Hepatocyte (in vitro differentiated cells): ENCODE measurements at regions not wholly inside any gene's neighbourhood (a gene's known extent, or its start where the extent isn't known, plus 50 kb on each side); places are given as distances from the start of the nearest gene placed in this dataset.

Source experiments
- EZH2 ChIP-seq: fragments of 200-600 bp; sonication (generic); IDR thresholded peaks from 2 replicates; pipeline ENCODE4 v1.6.1; 2016; ENCODE audit warnings: antibody characterized with exemption, mild to moderate bottlenecking, borderline replicate concordance
- TF ChIP-seq, protein P1 (sequence below): fragments of 200-600 bp; sonication (generic); IDR thresholded peaks from 2 replicates; pipeline ENCODE4 v1.5.1; 2016; ENCODE audit warnings: antibody characterized with exemption, mild to moderate bottlenecking; ENCODE audit not compliant: poor library complexity

DNA sequence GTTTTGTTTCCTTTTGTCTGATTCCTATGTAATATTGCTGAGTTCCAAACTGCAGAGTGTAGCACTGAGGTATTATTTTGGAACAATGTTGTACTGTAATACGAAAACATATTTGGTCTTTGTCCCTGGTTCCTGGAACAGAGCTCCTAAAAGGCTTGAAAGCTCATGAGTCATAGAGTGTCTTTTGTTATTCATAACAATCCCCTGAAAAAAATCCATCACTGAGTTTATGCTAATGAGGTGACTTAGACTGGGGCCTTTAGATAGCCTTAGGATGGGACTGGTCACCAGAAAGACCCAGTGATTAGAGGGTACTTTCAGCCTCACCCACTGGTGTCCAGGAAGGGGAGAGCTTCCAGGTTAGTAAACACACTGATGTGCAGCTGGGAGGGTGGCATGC is 132.7 kb upstream of the POU5F2 start:
- TF ChIP-seq, protein P1, sequence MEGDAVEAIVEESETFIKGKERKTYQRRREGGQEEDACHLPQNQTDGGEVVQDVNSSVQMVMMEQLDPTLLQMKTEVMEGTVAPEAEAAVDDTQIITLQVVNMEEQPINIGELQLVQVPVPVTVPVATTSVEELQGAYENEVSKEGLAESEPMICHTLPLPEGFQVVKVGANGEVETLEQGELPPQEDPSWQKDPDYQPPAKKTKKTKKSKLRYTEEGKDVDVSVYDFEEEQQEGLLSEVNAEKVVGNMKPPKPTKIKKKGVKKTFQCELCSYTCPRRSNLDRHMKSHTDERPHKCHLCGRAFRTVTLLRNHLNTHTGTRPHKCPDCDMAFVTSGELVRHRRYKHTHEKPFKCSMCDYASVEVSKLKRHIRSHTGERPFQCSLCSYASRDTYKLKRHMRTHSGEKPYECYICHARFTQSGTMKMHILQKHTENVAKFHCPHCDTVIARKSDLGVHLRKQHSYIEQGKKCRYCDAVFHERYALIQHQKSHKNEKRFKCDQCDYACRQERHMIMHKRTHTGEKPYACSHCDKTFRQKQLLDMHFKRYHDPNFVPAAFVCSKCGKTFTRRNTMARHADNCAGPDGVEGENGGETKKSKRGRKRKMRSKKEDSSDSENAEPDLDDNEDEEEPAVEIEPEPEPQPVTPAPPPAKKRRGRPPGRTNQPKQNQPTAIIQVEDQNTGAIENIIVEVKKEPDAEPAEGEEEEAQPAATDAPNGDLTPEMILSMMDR = no peak
- no peak for TF ChIP-seq EZH2
